Stimulated activated CD4-positive, alpha-beta T cell treated with anti-CD3 and anti-CD28 coated beads, Interleukin-2, amount 100 ng/mL, for 48 hours (primary cell): ENCODE measurements at regions not wholly inside any gene's neighbourhood (a gene's known extent, or its start where the extent isn't known, plus 50 kb on each side); places are given as distances from the start of the nearest gene placed in this dataset.
"Not testable (repeated sequence)": the region's sequence is repeated elsewhere in the genome, so short reads cannot be mapped to it uniquely, and the experiment has no call there.

Experiments
- DNase-seq, 2 donors: peaks; one replicate each; pipeline ENCODE4 v3.0.0-alpha.2; 2020

GRCh38 chr2:225236769-225237323, 162.7 kb upstream of the NYAP2 start:
- DNase-seq = no peak

GRCh38 chr2:225233234-225233633, 166.3 kb upstream of the NYAP2 start:
- no peak for DNase-seq

GRCh38 chr2:225231900-225232299, 167.6 kb upstream of the NYAP2 start:
- DNase-seq = no peak

- DNase-seq = not testable (repeated sequence)
These were observed 170.2 kb upstream of the NYAP2 start for GRCh38 chr2:225229346-225229745.

- DNase-seq = no peak
These were observed 173.1 kb upstream of the NYAP2 start for GRCh38 chr2:225226441-225226840.

GRCh38 chr2:225223301-225223700, 176.2 kb upstream of the NYAP2 start:
- DNase-seq = no peak

- no peak for DNase-seq
These were observed 165.2 kb upstream of the DOCK10 start for GRCh38 chr2:225207471-225207870.

- DNase-seq = no peak
These were observed 164.8 kb upstream of the DOCK10 start for GRCh38 chr2:225207043-225207442.

GRCh38 chr2:225196579-225196978, 154.3 kb upstream of the DOCK10 start:
- no peak for DNase-seq

- no peak for DNase-seq
These were observed 150.6 kb upstream of the DOCK10 start for GRCh38 chr2:225192869-225193268.

GRCh38 chr2:225190987-225191386, 148.7 kb upstream of the DOCK10 start:
- no peak for DNase-seq

GRCh38 chr2:225184948-225185347, 142.7 kb upstream of the DOCK10 start:
- no peak for DNase-seq

GRCh38 chr2:225182126-225182525, 139.9 kb upstream of the DOCK10 start:
- no peak for DNase-seq

- DNase-seq = no peak
These were observed 134.8 kb upstream of the DOCK10 start for GRCh38 chr2:225177098-225177497.

GRCh38 chr2:225173909-225174308, 131.6 kb upstream of the DOCK10 start:
- no peak for DNase-seq

- no peak for DNase-seq
These were observed 129.1 kb upstream of the DOCK10 start for GRCh38 chr2:225171350-225171749.

- no peak for DNase-seq
These were observed 127.9 kb upstream of the DOCK10 start for GRCh38 chr2:225170162-225170561.

GRCh38 chr2:225169396-225169795, 127.1 kb upstream of the DOCK10 start:
- no peak for DNase-seq

GRCh38 chr2:225165052-225165451, 122.8 kb upstream of the DOCK10 start:
- DNase-seq = no peak

- DNase-seq = no peak
These were observed 122.3 kb upstream of the DOCK10 start for GRCh38 chr2:225164401-225165050.

GRCh38 chr2:225158360-225158759, 116.1 kb upstream of the DOCK10 start:
- DNase-seq = no peak

- no peak for DNase-seq
These were observed 114.7 kb upstream of the DOCK10 start for GRCh38 chr2:225156853-225157451.

- DNase-seq = no peak
These were observed 98.5 kb upstream of the DOCK10 start for GRCh38 chr2:225140723-225141122.

- no peak for DNase-seq
These were observed 95.7 kb upstream of the DOCK10 start for GRCh38 chr2:225137971-225138370.

GRCh38 chr2:225136552-225136951, 94.3 kb upstream of the DOCK10 start:
- DNase-seq = no peak
